Activated CD4-positive, alpha-beta T cell treated with anti-CD3 and anti-CD28 coated beads for 24 hours (primary cell): ENCODE measurements at regions not wholly inside any gene's neighbourhood (a gene's known extent, or its start where the extent isn't known, plus 50 kb on each side); places are given as distances from the start of the nearest gene placed in this dataset.
"Not testable (repeated sequence)": the region's sequence is repeated elsewhere in the genome, so short reads cannot be mapped to it uniquely, and the experiment has no call there.

ENCODE experiments used
- DNase-seq, 2 donors: peaks; one replicate each; pipeline ENCODE4 v3.0.0-alpha.2; 2020; ENCODE audit warnings: low read depth in 2 of 2

- no peak for DNase-seq
These were observed 672.4 kb upstream of the FLRT2 start for GRCh38 chr14:84857571-84857970.

GRCh38 chr14:84859116-84859515 lies 670.8 kb upstream of the FLRT2 start:
- DNase-seq: no peak

- no peak for DNase-seq
These were observed 665.2 kb upstream of the FLRT2 start for GRCh38 chr14:84864548-84865271.

- DNase-seq: no peak
These were observed 658.2 kb upstream of the FLRT2 start for GRCh38 chr14:84871734-84872133.

- no peak for DNase-seq
These were observed 655.5 kb upstream of the FLRT2 start for GRCh38 chr14:84874436-84874835.

GRCh38 chr14:84877061-84877460 lies 652.9 kb upstream of the FLRT2 start:
- DNase-seq: no peak

GRCh38 chr14:84882830-84883229 lies 647.1 kb upstream of the FLRT2 start:
- DNase-seq: no peak

- no peak for DNase-seq
These were observed 644.9 kb upstream of the FLRT2 start for GRCh38 chr14:84885061-84885460.

GRCh38 chr14:84891404-84891803 lies 638.5 kb upstream of the FLRT2 start:
- no peak for DNase-seq

GRCh38 chr14:84894254-84894653 lies 635.7 kb upstream of the FLRT2 start:
- no peak for DNase-seq

GRCh38 chr14:84922370-84922769 lies 607.6 kb upstream of the FLRT2 start:
- DNase-seq: no peak

- DNase-seq: no peak
These were observed 603.3 kb upstream of the FLRT2 start for GRCh38 chr14:84926656-84927055.

GRCh38 chr14:84927096-84927827 lies 602.7 kb upstream of the FLRT2 start:
- DNase-seq: no peak

GRCh38 chr14:84929086-84929485 lies 600.9 kb upstream of the FLRT2 start:
- DNase-seq: no peak

GRCh38 chr14:84929834-84930233 lies 600.1 kb upstream of the FLRT2 start:
- DNase-seq: no peak

GRCh38 chr14:84937016-84937415 lies 592.9 kb upstream of the FLRT2 start:
- DNase-seq: no peak

GRCh38 chr14:84937449-84937848 lies 592.5 kb upstream of the FLRT2 start:
- DNase-seq: no peak

GRCh38 chr14:84944901-84945300 lies 585.0 kb upstream of the FLRT2 start:
- DNase-seq: not testable (repeated sequence)

- DNase-seq: no peak
These were observed 570.0 kb upstream of the FLRT2 start for GRCh38 chr14:84959851-84960520.

GRCh38 chr14:84961637-84962036 lies 568.3 kb upstream of the FLRT2 start:
- DNase-seq: no peak

GRCh38 chr14:84963518-84963917 lies 566.4 kb upstream of the FLRT2 start:
- DNase-seq: no peak

GRCh38 chr14:84965279-84965678 lies 564.7 kb upstream of the FLRT2 start:
- DNase-seq: no peak

- DNase-seq: no peak
These were observed 560.4 kb upstream of the FLRT2 start for GRCh38 chr14:84969501-84969900.
